ENCODE measurements at regions not wholly inside any gene's neighbourhood (a gene's known extent, or its start where the extent isn't known, plus 50 kb on each side); places are given as distances from the start of the nearest gene placed in this dataset.
"Not testable (repeated sequence)": the region's sequence is repeated elsewhere in the genome, so short reads cannot be mapped to it uniquely, and the experiment has no call there.

DNA sequence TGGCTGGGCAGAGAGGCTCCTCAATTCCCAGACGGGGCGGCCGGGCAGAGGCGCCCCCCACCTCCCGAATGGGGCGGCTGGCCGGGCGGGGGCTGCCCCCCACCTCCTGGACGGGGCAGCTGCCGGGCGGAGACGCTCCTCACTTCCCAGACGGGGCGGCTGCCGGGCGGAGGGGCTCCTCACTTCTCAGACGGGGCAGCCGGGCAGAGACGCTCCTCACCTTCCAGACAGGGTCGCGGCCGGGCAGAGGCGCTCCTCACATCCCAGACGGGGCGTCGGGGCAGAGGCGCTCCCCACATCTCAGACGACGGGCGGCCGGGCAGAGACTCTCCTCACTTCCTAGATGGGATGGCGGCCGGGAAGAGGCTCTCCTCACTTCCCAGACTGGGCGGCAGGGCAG lies 214.1 kb downstream of the SOX2 start:
- H3K27ac Mint-ChIP-seq; H3K4me3 Mint-ChIP-seq; H3K4me1 Mint-ChIP-seq; DNase-seq (ENCODE audit: low spot score in 2 of 2); H3K36me3 Mint-ChIP-seq; ATAC-seq: not testable (repeated sequence)
- H3K9me3 Mint-ChIP-seq, result peaks cover 14% of the 10 kb centered on the region

- H3K4me3 Mint-ChIP-seq, result no peak overlapping the region
These were observed 217.8 kb downstream of the SOX2 start for GRCh38 chr3:181929501-181929900.

DNA sequence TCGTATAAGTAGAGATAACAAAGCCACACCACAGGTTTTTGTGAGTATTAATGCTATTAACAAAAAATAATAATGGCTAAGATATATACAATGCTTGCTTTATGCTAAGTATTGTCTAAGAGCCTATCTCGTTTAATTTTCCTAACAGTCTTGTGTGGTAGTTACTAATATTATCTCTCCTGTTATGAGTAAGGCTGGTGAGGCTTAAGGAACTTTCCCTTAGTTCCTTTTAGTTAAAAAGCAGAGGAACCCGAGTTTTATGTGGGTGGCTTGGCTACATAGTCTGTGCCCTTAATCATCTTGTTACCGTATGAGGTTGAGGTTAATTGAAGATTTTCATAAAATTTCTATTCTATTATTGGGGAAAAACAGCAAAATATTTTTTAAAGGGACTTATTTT lies 218.4 kb downstream of the SOX2 start:
- Mint-ChIP-seq H3K4me3 (no peak overlapping the region), H3K4me1 (no peaks in the 10 kb centered on the region), H3K36me3 (no peaks in the 10 kb centered on the region), H3K9me3 (peaks cover 15% of the 10 kb centered on the region), H3K27ac (no peak overlapping the region)
- ATAC-seq, result no peak
- no peak for DNase-seq (ENCODE audit: low spot score in 2 of 2)

More at GRCh38 chr3:181929501-181929900, 217.8 kb downstream of the SOX2 start:
- Mint-ChIP-seq H3K4me1 (no peaks in the 10 kb centered on the region), H3K36me3 (no peaks in the 10 kb centered on the region), H3K9me3 (peaks cover 12% of the 10 kb centered on the region), H3K27ac (no peak overlapping the region)
- DNase-seq (ENCODE audit: low spot score in 2 of 2) (no peak), ATAC-seq (no peak)

DNA sequence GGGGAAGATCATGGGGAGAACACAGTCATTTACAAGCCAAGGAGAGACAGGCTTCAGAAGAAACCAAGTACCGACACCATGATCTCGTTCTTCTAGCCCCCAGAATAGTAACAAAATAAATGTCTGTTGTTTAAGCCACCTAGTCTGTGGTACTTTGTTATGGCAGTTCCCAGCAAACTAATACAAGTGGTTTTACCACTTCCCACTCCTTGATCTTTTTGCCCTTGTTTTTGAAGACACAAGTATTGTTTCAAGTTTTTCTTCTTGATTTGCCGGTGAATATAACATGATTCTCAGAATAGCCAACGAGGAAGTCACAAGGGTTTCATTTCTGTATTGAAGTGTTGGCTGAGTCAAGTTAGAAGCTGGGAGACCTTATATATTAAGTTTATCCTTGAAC lies 220.3 kb downstream of the SOX2 start:
- DNase-seq (ENCODE audit: low spot score in 2 of 2), result no peak
- H3K4me3 Mint-ChIP-seq, result no peak overlapping the region
- no peaks in the 10 kb centered on the region for H3K36me3 Mint-ChIP-seq

DNA sequence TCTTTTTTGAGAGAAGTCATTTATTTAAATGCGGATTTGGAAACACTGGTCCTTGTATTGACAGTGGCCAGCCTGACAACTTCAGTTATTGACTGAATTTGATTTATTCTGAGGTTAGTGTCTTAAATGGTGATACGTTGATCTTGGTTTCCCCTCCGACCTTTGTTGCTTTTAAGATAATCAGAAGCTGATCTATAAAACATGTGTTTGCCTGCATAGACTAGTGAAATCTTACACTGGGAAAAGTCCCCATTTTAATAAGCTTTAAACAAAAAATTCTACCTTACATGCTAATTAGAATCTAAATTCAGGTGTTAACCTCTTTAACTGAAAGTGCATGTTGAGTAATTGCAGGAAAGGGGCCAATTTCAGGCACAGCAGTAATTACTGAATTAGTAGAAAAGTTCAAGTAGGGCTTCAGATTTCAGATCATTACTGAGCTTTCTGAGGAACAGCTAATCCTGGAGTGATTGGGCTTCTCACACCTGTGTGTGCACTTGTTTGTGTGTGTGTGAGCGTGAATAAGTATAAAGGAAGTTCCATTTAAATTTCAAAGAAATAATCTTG lies 221.4 kb downstream of the SOX2 start:
- no peak overlapping the region for H3K27ac Mint-ChIP-seq
- H3K9me3 Mint-ChIP-seq, result peaks cover 13% of the 10 kb centered on the region
- DNase-seq (ENCODE audit: low spot score in 2 of 2), result no peak
- no peak for ATAC-seq
- no peak overlapping the region for H3K4me3 Mint-ChIP-seq
- no peaks in the 10 kb centered on the region for H3K4me1 Mint-ChIP-seq
- no peaks in the 10 kb centered on the region for H3K36me3 Mint-ChIP-seq

More for the DNA sequence above, 220.3 kb downstream of the SOX2 start:
- no peak for ATAC-seq
- Mint-ChIP-seq H3K9me3 (peaks cover 15% of the 10 kb centered on the region), H3K27ac (no peak overlapping the region), H3K4me1 (no peaks in the 10 kb centered on the region)

- no peak for ATAC-seq
- Mint-ChIP-seq H3K27ac (no peak overlapping the region), H3K4me3 (no peak overlapping the region), H3K36me3 (no peaks in the 10 kb centered on the region), H3K9me3 (peaks cover 3% of the 10 kb centered on the region), H3K4me1 (no peaks in the 10 kb centered on the region)
- no peak for DNase-seq (ENCODE audit: low spot score in 2 of 2)
These were observed 224.2 kb downstream of the SOX2 start for GRCh38 chr3:181935915-181936314.

DNA sequence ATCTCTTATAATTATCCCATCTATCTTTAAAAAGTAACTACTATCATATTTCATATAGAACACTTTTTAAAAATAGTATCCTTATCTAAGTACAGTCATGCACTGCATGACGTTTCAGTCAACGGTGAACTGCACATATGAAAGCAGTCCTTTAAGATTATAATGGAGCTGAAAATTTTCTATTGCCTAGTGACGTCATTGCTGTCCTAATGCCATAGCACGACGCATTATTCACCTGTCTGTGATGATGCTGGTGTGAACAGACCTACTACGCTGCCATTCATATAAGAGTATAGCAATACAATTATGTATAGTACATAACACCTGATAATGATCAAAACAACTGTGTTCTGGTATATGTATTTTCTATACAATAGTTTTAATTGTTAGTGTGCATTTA lies 225.0 kb downstream of the SOX2 start:
- no peak overlapping the region for H3K4me3 Mint-ChIP-seq
- DNase-seq (ENCODE audit: low spot score in 2 of 2), result no peak
- no peaks in the 10 kb centered on the region for H3K4me1 Mint-ChIP-seq
- H3K9me3 Mint-ChIP-seq, result peaks cover 3% of the 10 kb centered on the region
- H3K27ac Mint-ChIP-seq, result no peak overlapping the region
- no peak for ATAC-seq
- no peaks in the 10 kb centered on the region for H3K36me3 Mint-ChIP-seq

DNA sequence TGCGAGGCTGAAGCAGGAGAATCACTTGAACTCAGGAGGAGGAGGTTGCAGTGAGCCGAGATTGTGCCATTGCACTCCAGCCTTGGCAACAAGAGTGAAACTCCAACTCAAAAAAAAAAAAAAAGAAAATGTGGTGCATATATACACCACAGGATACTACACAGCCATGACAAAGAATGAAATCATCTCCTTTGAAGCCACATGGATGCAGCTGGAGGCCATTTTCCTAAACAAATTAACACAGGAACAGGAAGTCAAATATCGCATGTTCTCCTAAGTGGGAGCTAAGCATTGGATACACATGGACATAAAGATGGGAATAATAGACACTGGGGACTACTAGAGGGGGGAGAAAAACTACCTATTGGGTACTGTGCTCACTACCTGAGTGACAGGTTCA lies 226.9 kb downstream of the SOX2 start:
- not testable (repeated sequence) for H3K9me3 Mint-ChIP-seq, H3K27ac Mint-ChIP-seq

GRCh38 chr3:181940703-181941102 lies 229.0 kb downstream of the SOX2 start:
- ATAC-seq, result no peak
- Mint-ChIP-seq H3K36me3 (no peaks in the 10 kb centered on the region), H3K4me1 (no peaks in the 10 kb centered on the region)

More for the DNA sequence above, 226.9 kb downstream of the SOX2 start:
- ATAC-seq; H3K4me3 Mint-ChIP-seq; H3K4me1 Mint-ChIP-seq; H3K36me3 Mint-ChIP-seq; DNase-seq (ENCODE audit: low spot score in 2 of 2): not testable (repeated sequence)

DNA sequence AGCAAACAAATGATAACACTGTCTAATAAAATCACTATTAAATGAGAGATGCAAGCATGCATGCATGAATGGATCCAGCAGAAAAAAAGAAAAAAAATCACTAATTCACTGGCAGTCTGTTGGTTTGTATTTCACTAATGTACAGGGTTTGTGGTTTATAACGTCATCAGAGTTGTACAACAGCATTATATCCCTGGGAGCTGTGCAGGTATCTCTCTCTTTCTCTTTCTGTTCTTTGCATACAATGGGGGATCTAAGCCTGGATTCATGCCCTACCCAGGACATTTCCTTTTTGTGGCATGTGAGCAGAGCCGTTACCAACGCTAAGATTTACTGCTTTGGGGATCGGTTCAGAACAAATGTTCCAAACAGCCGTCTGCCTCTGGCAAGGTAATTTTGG lies 229.5 kb downstream of the SOX2 start:
- H3K27ac Mint-ChIP-seq, result no peak overlapping the region
- ATAC-seq (no peak), DNase-seq (ENCODE audit: low spot score in 2 of 2) (no peak)
- H3K36me3 Mint-ChIP-seq, result no peaks in the 10 kb centered on the region
- H3K4me1 Mint-ChIP-seq, result no peaks in the 10 kb centered on the region
- H3K4me3 Mint-ChIP-seq, result no peak overlapping the region
- peaks cover 1% of the 10 kb centered on the region for H3K9me3 Mint-ChIP-seq

More at GRCh38 chr3:181940703-181941102, 229.0 kb downstream of the SOX2 start:
- no peak for DNase-seq (ENCODE audit: low spot score in 2 of 2)
- Mint-ChIP-seq H3K4me3 (no peak overlapping the region), H3K9me3 (no peaks in the 10 kb centered on the region), H3K27ac (no peak overlapping the region)

DNA sequence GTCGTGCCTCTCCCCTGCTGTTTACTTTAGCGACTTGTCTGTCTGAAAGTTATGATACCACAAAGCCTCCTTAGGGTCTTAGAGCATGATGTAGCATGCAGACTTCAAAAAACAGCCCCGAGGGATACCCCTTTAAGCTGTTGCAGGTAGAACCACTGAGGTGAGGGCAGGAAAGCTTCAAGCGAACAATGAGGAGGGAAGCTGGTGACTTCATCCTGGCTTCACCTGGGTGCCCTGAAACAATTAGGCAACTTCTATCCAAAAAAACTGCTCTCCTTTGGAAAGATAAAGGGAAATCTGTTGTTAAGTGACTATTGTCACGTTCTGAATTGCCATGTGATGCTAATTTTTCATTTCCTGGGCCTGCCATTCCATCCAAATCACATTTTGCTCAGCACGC lies 231.6 kb downstream of the SOX2 start:
- no peak overlapping the region for H3K4me3 Mint-ChIP-seq
- no peaks in the 10 kb centered on the region for H3K4me1 Mint-ChIP-seq
- H3K9me3 Mint-ChIP-seq, result peaks cover 4% of the 10 kb centered on the region
- H3K36me3 Mint-ChIP-seq, result no peaks in the 10 kb centered on the region
- DNase-seq (ENCODE audit: low spot score in 2 of 2) (no peak), ATAC-seq (no peak)
- no peak overlapping the region for H3K27ac Mint-ChIP-seq

- Mint-ChIP-seq H3K27ac (no peak overlapping the region), H3K9me3 (peaks cover 5% of the 10 kb centered on the region), H3K36me3 (no peaks in the 10 kb centered on the region), H3K4me1 (no peaks in the 10 kb centered on the region), H3K4me3 (no peak overlapping the region)
- ATAC-seq, result no peak
- DNase-seq (ENCODE audit: low spot score in 2 of 2), result no peak
These were observed 235.9 kb downstream of the SOX2 start for GRCh38 chr3:181947606-181948005.

- Mint-ChIP-seq H3K9me3 (peaks cover 11% of the 10 kb centered on the region), H3K36me3 (no peaks in the 10 kb centered on the region), H3K27ac (no peak overlapping the region), H3K4me1 (no peaks in the 10 kb centered on the region), H3K4me3 (no peak overlapping the region)
- ATAC-seq (no peak), DNase-seq (ENCODE audit: low spot score in 2 of 2) (no peak)
These were observed 236.6 kb downstream of the SOX2 start for GRCh38 chr3:181948286-181948685.

- no peak overlapping the region for H3K4me3 Mint-ChIP-seq
- H3K36me3 Mint-ChIP-seq, result no peaks in the 10 kb centered on the region
- no peak overlapping the region for H3K27ac Mint-ChIP-seq
- no peak for ATAC-seq
- DNase-seq (ENCODE audit: low spot score in 2 of 2), result no peak
- H3K9me3 Mint-ChIP-seq, result peaks cover 7% of the 10 kb centered on the region
- H3K4me1 Mint-ChIP-seq, result no peaks in the 10 kb centered on the region
These were observed 240.5 kb downstream of the SOX2 start for GRCh38 chr3:181952221-181952620.

DNA sequence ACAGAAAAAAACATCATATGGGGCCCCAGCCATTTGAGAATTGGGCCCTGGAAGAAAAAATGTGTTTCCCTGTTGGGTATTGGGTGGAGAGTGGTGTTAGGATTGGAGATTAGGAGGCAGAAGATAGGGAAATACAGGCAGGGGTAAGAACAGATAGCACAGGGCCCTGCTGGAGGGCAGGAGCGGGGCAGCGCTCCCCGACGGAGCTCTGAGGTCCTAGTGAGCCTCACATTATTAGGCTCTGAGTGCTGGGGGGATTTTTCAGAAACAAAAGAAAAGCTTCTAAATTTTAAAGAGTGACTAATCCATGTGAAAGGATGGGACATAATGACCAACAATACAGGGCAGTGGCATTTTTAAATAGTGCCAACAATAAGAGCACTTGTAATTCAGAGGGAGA lies 241.2 kb downstream of the SOX2 start:
- Mint-ChIP-seq H3K36me3 (no peaks in the 10 kb centered on the region), H3K27ac (no peak overlapping the region)

GRCh38 chr3:181955566-181955965 lies 243.8 kb downstream of the SOX2 start:
- H3K4me1 Mint-ChIP-seq, result no peaks in the 10 kb centered on the region
- no peak for DNase-seq (ENCODE audit: low spot score in 2 of 2)
- H3K36me3 Mint-ChIP-seq, result no peaks in the 10 kb centered on the region
- ATAC-seq, result no peak
- H3K27ac Mint-ChIP-seq, result no peak overlapping the region
- H3K9me3 Mint-ChIP-seq, result peaks cover 7% of the 10 kb centered on the region
- no peak overlapping the region for H3K4me3 Mint-ChIP-seq

More for the DNA sequence above, 241.2 kb downstream of the SOX2 start:
- ATAC-seq, result no peak
- Mint-ChIP-seq H3K4me1 (no peaks in the 10 kb centered on the region), H3K4me3 (no peak overlapping the region), H3K9me3 (peaks cover 7% of the 10 kb centered on the region)
- no peak for DNase-seq (ENCODE audit: low spot score in 2 of 2)

GRCh38 chr3:181956122-181956521 lies 244.4 kb downstream of the SOX2 start:
- Mint-ChIP-seq H3K4me1 (no peaks in the 10 kb centered on the region), H3K4me3 (no peak overlapping the region), H3K9me3 (peaks cover 7% of the 10 kb centered on the region), H3K27ac (no peak overlapping the region), H3K36me3 (no peaks in the 10 kb centered on the region)
- DNase-seq (ENCODE audit: low spot score in 2 of 2), result no peak
- ATAC-seq, result no peak
